Erythroblast (primary cell): ENCODE measurements at regions not wholly inside any gene's neighbourhood (a gene's known extent, or its start where the extent isn't known, plus 50 kb on each side); places are given as distances from the start of the nearest gene placed in this dataset.

Source experiments
- GATA1 ChIP-seq: IDR thresholded peaks from 2 replicates; pipeline ENCODE4 v1.6.1; 2011; ENCODE audit warnings: low read depth, mild to moderate bottlenecking, control low read depth, low read length, moderate library complexity
- POLR2A ChIP-seq: IDR thresholded peaks from 2 replicates; pipeline ENCODE4 v1.6.1; 2011; ENCODE audit warnings: mild to moderate bottlenecking, low read length

- TF ChIP-seq POLR2A (no peak), GATA1 (no peak)
These were observed 446.6 kb downstream of the ANKRD7 start for GRCh38 chr7:118671149-118671548.
